ENCODE measurements at regions not wholly inside any gene's neighbourhood (a gene's known extent, or its start where the extent isn't known, plus 50 kb on each side); places are given as distances from the start of the nearest gene placed in this dataset.

- peak in 1 of 2 experiments; percentile 19 for DNase-seq (ENCODE audit: low read depth in 1 of 2, low spot score in 1 of 2)
- Histone ChIP-seq H3K9me3 (no peaks in the 10 kb centered on the region), H3K4me2 (no peak overlapping the region), H3K27ac (no peak overlapping the region), H3K4me3 (no peak overlapping the region), H3K4me1 (no peaks in the 10 kb centered on the region)
- peak; percentile 9 for TF ChIP-seq MAFK (IDR thresholded peaks at IDR 0.05; ENCODE audit: partially characterized antibody)
- TF ChIP-seq FOSL2 (IDR thresholded peaks at IDR 0.05) = no peak
- TF ChIP-seq FOSL2 (CRISPR knock-in tag; IDR thresholded peaks at IDR 0.05) = no peak
- TF ChIP-seq NFE2L2 (conservative IDR thresholded peaks at IDR 0.05; ENCODE audit: low read length) = no peak
- TF ChIP-seq ZSCAN20 (CRISPR knock-in tag; IDR thresholded peaks at IDR 0.05) = no peak
- TF ChIP-seq BHLHE40 (IDR thresholded peaks at IDR 0.05; ENCODE audit: low read depth, low read length) = no peak
- TF ChIP-seq RAD21 (conservative IDR thresholded peaks at IDR 0.05 in 1 of 2, IDR thresholded peaks at IDR 0.05 in 1 of 2) = no peak
- no peak for ATAC-seq
- no peak for FAIRE-seq
- ChIA-PET CTCF (no interaction called here), POLR2A (no interaction called here)
- 40% methylated on average over 1 of the region's 1 CpG for WGBS (ENCODE audit: missing lambda C conversion rate)
Measured at GRCh38 chr1:187038784-187039183, 210.0 kb downstream of the PLA2G4A start.

- TF ChIP-seq NFE2L2 (conservative IDR thresholded peaks at IDR 0.05; ENCODE audit: low read length) (no peak), MAZ (IDR thresholded peaks at IDR 0.05; ENCODE audit: borderline replicate concordance, low read depth, low read length) (no peak), ZFP36 (IDR thresholded peaks at IDR 0.05; ENCODE audit: borderline replicate concordance, partially characterized antibody) (no peak), KDM5A (IDR thresholded peaks at IDR 0.05) (no peak), BHLHE40 (IDR thresholded peaks at IDR 0.05; ENCODE audit: low read depth, low read length) (no peak), RARB (CRISPR knock-in tag; IDR thresholded peaks at IDR 0.05) (no peak), CHD4 (IDR thresholded peaks at IDR 0.05; ENCODE audit: borderline replicate concordance) (no peak), HOXB5 (CRISPR knock-in tag; IDR thresholded peaks at IDR 0.05) (no peak), NPAS2 (CRISPR knock-in tag; IDR thresholded peaks at IDR 0.05; ENCODE audit: borderline replicate concordance) (no peak), GATA3 (IDR thresholded peaks at IDR 0.05; ENCODE audit: borderline replicate concordance) (no peak), FOXS1 (CRISPR knock-in tag; IDR thresholded peaks at IDR 0.05) (no peak), TP53 (CRISPR knock-in tag; IDR thresholded peaks at IDR 0.05) (no peak), HOXB13 (CRISPR knock-in tag; IDR thresholded peaks at IDR 0.05; ENCODE audit: low read depth) (no peak), RAD21 (conservative IDR thresholded peaks at IDR 0.05 in 1 of 2, IDR thresholded peaks at IDR 0.05 in 1 of 2) (no peak), HDAC2 (IDR thresholded peaks at IDR 0.05) (no peak), HEYL (CRISPR knock-in tag; IDR thresholded peaks at IDR 0.05) (no peak)
- TF ChIP-seq, protein P1, sequence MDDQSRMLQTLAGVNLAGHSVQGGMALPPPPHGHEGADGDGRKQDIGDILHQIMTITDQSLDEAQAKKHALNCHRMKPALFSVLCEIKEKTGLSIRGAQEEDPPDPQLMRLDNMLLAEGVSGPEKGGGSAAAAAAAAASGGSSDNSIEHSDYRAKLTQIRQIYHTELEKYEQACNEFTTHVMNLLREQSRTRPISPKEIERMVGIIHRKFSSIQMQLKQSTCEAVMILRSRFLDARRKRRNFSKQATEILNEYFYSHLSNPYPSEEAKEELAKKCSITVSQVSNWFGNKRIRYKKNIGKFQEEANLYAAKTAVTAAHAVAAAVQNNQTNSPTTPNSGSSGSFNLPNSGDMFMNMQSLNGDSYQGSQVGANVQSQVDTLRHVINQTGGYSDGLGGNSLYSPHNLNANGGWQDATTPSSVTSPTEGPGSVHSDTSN (IDR thresholded peaks at IDR 0.05) = no peak
- TF ChIP-seq, protein P2, sequence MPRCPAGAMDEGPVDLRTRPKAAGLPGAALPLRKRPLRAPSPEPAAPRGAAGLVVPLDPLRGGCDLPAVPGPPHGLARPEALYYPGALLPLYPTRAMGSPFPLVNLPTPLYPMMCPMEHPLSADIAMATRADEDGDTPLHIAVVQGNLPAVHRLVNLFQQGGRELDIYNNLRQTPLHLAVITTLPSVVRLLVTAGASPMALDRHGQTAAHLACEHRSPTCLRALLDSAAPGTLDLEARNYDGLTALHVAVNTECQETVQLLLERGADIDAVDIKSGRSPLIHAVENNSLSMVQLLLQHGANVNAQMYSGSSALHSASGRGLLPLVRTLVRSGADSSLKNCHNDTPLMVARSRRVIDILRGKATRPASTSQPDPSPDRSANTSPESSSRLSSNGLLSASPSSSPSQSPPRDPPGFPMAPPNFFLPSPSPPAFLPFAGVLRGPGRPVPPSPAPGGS (IDR thresholded peaks at IDR 0.05) = no peak
- TF ChIP-seq, protein P3, sequence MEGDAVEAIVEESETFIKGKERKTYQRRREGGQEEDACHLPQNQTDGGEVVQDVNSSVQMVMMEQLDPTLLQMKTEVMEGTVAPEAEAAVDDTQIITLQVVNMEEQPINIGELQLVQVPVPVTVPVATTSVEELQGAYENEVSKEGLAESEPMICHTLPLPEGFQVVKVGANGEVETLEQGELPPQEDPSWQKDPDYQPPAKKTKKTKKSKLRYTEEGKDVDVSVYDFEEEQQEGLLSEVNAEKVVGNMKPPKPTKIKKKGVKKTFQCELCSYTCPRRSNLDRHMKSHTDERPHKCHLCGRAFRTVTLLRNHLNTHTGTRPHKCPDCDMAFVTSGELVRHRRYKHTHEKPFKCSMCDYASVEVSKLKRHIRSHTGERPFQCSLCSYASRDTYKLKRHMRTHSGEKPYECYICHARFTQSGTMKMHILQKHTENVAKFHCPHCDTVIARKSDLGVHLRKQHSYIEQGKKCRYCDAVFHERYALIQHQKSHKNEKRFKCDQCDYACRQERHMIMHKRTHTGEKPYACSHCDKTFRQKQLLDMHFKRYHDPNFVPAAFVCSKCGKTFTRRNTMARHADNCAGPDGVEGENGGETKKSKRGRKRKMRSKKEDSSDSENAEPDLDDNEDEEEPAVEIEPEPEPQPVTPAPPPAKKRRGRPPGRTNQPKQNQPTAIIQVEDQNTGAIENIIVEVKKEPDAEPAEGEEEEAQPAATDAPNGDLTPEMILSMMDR (IDR thresholded peaks at IDR 0.05) = no peak
Measured at GRCh38 chr1:187041104-187041503, 212.4 kb downstream of the PLA2G4A start.

More at GRCh38 chr1:187041104-187041503, 212.4 kb downstream of the PLA2G4A start:
- CTCF ChIA-PET = interaction anchor here (0.6 to 2.2 kb wide), 2 partner anchors 11 to 30 kb away, joined by 3 to 14 read pairs; no protein-coding TSS in a partner anchor
- 46% methylated on average over 4 of the region's 4 CpGs for WGBS (ENCODE audit: missing lambda C conversion rate)
- FAIRE-seq = no peak
- Histone ChIP-seq H3K4me2 (no peak overlapping the region), H3K27ac (no peak overlapping the region), H3K4me3 (no peak overlapping the region), H3K4me1 (no peaks in the 10 kb centered on the region), H3K9me3 (no peaks in the 10 kb centered on the region)
- POLR2A ChIA-PET = no interaction called here
- no peak for DNase-seq (ENCODE audit: low read depth in 1 of 2, low spot score in 1 of 2)
- no peak for ATAC-seq

Measured in A549 (cell line).